Cardiac fibroblast (primary cell): ENCODE measurements at regions not wholly inside any gene's neighbourhood (a gene's known extent, or its start where the extent isn't known, plus 50 kb on each side); places are given as distances from the start of the nearest gene placed in this dataset.

Experiments used
- DNase-seq, 2 donors: peaks; one replicate each; pipeline versions ENCODE4 v3.0.0 to v3.0.0-alpha.2; 2010; ENCODE audit warnings: low read depth in 2 of 2
- H3K4me3 ChIP-seq, 2 donors: replicated peaks in 1 of 2; 1 replicate in 1 of 2; 2 replicates in 1 of 2; pipeline ENCODE4 v1.5.1; 2011; ENCODE audit warnings: low read depth in 2 of 2, low read length in 2 of 2, mild to moderate bottlenecking in 2 of 2, moderate library complexity in 1 of 2
- CTCF ChIP-seq: IDR thresholded peaks from one replicate; pipeline ENCODE4 v1.5.1; 2011; ENCODE audit warnings: low read depth, mild to moderate bottlenecking, low read length, inconsistent platforms

- no peak overlapping the region for H3K4me3 ChIP-seq
- no peak for TF ChIP-seq CTCF
- DNase-seq: no peak
These were observed 169.0 kb downstream of the ETNK1 start for GRCh38 chr12:22794017-22794416.

DNA sequence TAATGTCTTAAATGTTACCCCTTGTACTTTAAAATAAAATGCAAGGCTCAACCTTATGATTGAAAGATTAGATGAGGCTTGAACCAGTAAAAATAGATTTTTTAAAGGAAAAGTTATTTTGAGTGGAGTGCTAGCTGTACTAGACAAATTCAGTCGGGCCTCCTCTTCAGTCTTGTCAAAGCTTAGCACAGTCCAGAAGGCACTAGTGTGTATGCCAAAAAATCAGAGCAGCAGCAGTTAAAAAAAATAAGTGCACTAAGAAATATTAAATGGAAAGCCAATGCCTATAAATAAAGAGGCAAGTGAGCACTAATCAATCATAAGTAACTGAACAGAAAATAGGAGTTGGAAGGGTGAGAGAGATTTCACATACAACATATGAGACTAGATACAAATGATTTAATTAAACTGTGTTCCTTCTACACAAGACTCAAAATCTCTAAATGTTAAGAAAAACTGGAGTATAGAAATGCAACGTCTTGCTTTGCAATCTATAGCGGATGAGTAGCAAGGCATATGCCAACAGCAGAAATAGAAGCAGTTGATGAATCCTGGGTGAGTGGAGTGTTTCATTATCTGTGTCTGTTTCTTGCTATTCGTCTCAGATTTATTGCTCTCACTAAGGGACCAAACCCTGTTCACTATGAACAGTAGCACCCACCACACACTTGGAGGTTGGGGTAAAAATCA, 172.1 kb downstream of the ETNK1 start:
- TF ChIP-seq CTCF: no peak
- DNase-seq: no peak
- no peak overlapping the region for H3K4me3 ChIP-seq

DNA sequence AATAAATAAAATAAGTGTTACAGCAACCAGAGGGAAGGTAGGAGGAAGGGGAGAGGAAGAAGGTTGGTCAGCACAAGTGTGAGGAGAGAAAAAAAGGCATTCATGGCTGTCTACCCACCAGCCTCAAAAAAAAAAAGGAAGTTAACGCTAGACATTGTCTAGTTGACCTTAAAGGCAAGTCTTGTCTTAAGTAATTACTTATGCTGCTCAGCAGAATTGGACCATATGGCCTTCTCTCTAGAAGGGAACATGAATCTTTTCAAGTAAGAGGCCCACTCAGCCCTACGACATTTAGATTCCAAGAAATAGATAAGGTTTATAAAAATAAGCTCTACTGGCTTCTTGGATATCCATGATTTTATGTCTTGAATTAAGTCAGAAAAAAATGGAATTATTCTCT, 172.7 kb downstream of the ETNK1 start:
- no peak for TF ChIP-seq CTCF
- DNase-seq: no peak
- no peak overlapping the region for H3K4me3 ChIP-seq

DNA sequence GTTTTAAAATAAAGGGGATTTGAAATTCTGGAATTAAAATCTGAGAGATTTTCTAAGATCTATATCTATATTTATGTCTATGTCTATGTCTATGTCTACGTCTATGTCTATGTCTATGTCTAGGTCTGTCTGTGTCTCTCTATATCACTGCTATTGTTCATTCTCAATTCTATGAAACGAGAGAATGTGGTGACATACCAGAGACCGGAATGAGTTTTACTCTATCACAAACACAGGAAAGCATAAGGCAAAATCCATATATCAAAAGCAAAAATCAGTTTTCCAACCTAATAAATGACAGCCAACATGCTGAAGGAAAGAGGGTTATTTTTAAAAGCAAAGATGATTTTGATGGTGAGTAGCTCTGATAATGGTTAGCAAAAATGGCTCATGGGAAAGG, 173.1 kb downstream of the ETNK1 start:
- TF ChIP-seq CTCF: no peak
- no peak overlapping the region for H3K4me3 ChIP-seq
- no peak for DNase-seq

DNA sequence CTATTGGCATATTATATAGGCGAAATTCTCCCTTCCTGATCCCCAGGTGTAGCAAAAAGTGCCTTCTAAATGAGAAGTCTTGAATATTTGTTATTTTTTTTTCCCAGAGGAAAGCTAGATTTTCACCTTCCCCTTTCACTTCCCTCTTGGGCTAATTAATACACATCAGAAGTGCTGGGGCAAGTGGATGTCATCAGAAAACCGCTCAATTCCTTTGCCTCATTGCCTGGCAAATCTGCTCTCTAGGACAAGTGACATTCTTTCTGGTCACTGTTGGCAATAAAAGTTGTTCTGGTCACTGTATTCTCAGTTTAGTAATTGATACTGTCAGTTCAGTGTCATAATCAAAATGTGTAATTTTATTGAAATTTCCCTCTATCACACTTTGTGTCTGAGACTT, 174.5 kb downstream of the ETNK1 start:
- TF ChIP-seq CTCF: no peak
- no peak overlapping the region for H3K4me3 ChIP-seq
- no peak for DNase-seq

GRCh38 chr12:22800332-22800731, 175.4 kb downstream of the ETNK1 start:
- TF ChIP-seq CTCF: no peak
- no peak for DNase-seq
- no peak overlapping the region for H3K4me3 ChIP-seq
